Hematopoietic multipotent progenitor cell treated with erythropoietin and hydrocortisone succinate and interleukin-3 and kit ligand, for 8 days (in vitro differentiated cells): ENCODE measurements at regions not wholly inside any gene's neighbourhood (a gene's known extent, or its start where the extent isn't known, plus 50 kb on each side); places are given as distances from the start of the nearest gene placed in this dataset.

Source experiments
- DNase-seq: peaks from one replicate; pipeline ENCODE4 v3.0.0-alpha.2; 2015

DNA sequence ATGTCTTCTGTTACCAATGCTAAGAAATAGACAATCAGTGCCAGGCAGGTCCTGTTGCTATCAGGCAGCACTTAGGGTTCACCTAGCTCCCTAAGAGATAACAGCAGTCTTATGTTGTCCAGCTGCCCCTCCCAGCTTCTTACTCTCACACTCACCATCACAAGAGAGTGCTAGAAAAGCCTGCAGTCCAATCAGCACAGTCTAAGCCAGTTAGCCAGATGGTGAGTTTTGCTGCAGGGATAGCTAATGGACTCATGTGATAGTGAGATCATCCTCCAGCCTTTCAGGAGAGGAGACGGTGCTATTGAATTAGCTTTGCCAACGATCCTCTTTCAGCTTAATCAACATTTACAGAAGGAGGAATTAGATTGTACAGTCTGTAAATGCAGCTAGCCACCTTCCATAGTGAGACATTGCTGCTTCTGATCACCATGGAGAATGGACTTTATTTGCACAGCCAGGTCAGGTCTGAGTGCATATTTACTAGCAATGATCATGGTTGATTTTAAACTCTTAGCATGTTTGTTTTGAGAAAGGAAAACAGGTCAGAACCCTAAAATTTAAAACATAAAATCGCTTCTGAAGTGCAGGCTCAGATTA is 438.3 kb downstream of the CENPC start:
- no peak for DNase-seq

DNA sequence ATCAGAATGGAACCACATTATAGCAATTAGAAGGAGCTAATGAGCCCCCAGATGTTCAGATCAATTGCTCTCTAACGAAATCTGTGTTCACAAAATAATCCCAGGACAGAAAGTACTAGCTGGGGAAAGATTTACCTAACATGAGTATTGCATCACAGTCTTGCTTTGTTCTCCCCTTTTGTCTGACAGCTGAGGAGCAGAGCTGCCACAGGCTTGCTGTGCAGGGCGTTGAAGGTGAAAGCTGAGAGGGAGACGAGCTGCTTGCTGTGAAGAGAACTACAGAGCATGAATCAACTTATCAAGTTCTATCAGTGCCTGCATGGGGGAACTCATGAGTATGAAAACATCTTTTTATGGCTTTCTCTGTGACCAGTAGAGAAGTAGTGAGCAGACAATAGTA is 441.2 kb downstream of the CENPC start:
- no peak for DNase-seq

DNA sequence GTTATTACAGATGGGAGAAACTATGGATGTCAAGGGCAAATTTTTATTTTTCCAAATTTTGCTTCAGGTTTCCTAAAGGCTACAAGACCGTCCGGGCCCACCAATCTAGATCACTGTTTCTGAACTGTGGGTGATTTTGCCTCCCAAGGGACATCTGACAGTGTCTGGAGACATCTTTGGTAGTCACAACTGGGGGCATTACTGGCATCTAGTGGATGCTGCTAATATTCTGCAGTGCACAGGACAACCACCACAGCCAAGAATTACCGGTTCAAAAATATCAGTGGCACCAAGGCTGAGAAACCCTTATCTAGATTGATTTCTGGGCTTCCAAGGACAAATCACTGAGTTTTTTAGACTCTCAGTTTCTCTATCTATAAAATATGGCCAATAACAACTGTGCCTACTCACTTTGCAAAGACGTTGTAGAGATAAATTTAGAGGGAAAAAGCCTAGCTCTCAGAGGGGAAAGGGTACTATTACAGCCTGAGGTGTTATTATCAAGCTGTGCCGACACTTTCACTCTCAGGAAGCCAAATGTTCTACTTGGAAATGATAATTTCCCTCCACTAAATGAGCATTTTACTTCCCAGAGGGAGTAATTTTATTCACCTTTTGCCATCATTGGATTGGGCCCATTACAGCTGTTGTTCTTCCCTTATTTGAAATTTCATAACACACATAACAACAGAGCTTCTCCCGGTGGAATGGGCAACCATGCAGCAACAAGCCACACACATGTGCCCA is 442.1 kb downstream of the CENPC start:
- DNase-seq: no peak

DNA sequence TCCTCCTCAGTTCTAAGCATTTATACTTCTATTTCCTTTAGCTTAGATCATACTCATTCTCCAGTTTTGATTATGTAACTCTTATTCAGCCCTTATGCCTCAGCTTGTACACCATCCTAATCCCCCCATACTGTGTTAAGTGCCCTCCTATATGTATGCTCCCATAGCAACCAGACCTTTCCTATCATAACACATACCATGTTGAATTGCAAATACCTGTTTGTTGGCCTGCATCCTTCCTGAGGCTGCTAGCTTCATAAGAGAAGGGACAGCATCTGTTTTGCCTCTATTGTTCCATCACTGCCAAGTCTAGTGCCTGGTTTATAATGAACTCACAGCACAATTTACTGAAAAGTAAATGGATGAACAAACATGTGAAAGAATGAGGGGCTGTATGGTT is 443.7 kb downstream of the CENPC start:
- DNase-seq: no peak

DNA sequence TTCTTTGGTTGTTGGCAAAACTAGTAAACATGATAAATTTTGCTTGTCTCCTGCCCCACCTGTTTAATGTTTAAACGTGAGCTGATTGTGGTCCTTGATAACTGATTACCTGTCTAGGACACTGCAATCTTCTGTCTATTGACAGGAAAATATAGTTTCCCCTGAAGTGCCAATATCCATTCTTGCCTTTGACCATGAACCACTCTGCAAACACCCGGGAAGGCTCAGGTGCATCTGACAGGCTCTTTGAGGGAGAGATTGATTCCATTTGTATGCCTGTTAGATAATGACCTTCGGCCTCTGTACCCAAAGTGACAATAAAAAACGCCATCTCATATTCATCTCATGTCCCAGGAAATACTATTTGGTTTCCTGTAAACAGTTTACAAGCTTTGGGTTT is 453.0 kb downstream of the CENPC start:
- no peak for DNase-seq

DNA sequence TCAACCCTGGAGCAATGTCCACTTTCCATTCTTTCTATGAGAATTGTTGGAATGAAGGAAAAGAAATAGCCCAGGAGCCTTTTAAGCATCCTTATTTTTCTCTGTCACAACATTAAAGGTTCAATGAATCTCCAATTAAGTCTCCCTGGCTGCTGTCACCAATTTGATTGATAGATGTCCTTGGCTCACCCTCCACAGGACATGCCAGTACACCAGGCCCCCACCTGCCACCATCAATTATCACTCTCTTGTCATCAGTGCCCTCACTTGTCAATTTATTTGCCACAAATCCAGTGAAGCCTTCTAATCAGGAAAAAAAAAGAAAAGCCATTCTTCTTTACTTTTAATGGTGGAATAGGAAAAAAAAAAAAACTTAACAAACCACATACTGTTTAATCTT is 453.6 kb downstream of the CENPC start:
- no peak for DNase-seq

DNA sequence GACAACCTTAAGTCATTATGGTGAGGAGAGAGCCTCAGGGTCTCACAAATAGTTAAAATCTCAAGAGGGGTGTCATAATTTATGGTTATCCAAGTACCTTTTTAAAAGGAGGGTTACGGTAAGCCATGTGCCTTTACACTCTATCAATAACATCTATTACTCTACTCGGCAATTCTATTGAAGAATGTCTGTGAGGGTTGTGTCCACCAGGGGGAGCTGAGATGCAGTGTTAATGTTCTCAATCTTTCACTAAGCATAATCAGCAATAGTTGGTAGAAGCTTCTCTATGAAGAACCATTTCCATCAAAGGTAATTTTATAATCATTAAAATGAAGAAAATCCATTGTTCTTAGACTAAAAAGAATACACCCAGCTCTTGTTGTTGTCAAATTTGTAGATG is 457.4 kb downstream of the CENPC start:
- peak; percentile 72 for DNase-seq

DNA sequence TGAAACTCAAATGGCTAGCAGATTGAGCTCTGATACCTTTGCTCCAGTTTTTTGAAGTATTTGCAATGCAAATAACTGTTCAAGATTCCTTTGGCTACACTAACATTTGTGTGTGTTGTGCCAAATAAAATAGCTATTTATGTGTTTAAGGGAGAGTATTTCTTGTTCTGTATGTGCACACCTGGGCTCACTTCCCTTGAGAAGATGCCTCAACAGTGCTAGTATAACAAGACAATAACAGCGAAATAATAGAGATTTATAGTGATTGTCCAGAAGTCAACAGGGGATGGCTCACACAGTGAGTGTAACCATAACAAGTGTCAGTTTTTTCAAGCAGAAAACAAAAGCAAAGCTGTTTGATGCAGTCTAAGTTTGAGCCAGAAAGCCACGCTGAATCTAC is 460.5 kb downstream of the CENPC start:
- no peak for DNase-seq

DNA sequence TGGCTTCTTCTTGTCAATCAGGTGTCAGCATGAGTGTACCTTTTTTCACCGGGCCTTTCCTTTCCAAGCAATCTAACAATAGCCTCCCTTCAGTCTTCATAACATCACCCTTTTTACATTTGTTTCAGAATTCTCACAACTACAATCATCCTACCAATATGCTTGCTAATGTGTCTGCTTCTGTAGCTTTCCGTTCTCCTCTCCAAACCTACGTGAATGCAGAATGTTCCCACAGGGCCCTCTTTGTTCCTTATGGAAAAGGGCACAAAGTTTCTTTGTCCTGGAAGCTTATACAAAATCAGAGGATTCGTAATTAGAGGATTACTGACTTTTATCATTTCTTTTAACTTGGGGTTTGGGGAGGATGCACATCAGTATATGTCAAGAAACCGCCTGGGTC is 461.8 kb downstream of the CENPC start:
- DNase-seq: no peak

DNA sequence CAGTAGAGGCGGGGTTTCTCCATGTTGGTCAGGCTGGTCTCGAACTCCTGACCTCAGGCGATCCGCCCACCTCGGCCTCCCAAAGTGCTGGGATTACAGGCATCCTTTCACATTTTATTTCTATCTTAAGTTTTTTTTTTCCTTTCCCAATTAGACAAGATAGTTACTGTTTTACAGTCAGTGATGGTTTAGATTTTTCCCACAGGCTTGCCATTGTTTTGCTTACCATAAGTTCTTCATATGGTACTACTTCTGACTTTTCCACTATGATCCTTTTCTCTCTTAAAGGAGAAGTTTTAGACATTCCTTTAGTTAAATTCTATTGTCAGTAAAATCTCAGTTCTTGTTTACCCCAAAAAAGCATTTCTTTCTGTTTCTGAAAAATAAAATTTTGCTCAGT is 462.6 kb downstream of the CENPC start:
- DNase-seq: no peak

DNA sequence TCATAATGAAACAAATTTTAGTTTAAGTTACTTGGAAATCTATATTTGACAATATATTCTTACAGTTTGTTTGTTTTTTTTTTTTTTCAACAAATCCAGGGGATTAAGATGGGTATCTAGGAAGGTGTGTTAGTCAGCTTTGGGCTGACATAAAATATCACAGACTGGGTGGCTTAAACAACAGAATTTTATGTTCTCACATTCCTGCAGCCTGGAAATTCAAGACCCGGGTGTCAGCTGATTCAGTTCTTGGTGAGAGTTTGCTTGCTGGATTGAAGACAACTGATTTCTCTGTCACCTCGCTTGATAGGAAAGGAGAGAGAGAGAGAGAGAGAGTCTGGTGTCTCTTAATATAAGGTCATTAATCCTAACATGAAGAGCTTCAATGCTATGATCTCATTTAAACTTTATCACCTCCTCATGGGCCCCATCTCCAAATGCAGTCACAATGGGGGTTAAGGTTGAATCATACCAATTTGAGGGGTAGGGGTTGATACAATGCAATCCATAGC is 465.2 kb downstream of the CENPC start:
- no peak for DNase-seq

DNA sequence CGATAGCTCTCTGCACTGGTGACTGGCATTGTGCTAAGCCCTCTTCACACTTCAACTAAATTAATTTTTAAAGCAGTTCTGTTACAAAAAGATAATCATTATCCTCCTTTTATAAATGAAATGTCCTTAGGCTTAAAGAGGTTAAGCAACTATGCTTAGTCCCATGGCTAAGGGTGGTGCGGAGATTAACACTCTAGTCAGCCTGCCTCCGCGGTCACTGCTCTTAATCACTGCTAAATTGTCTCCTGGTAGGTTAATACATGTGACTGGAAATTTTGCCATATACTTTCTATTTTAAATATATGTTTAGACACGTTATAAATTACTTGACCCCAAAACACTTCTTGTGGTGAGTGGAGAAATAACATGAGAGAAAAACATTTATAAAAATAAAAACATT is 473.7 kb downstream of the CENPC start:
- no peak for DNase-seq

DNA sequence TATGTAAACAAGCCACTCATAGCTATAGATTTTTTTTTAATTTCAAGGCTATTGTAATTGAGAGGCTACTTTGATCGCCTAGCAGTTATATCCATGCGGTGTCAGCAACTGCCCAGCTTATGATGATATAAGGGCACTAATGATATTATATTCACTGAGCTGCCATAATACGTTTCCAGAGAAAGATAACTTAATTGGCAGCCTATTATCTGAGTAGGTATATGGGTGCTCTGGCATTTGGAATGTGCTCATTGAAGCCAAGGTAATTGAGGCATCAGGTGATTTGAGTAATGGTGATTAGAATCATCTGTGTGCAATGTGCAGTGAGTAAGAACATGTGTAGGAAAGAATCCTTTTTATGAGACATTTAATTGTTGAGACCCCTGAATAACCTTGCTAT is 490.0 kb downstream of the CENPC start:
- DNase-seq: no peak

DNA sequence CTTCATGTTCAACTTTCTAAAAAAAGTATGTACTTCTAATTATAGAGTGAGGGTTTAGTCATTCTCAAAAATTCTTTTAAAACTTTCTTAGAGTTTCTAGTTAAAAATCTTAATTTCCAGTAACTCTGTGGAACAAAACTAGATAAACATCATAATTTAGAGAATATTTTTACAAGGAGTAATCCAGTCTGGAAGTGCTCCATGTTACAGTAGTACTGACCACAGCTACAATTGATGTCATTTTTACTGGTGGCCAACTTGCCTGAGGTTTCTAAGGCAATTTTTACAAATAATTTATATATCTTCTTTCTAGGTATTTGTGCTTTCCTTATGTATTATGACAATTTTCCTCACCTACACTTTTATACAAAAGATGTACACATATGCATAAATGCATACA is 490.4 kb downstream of the CENPC start:
- no peak for DNase-seq

DNA sequence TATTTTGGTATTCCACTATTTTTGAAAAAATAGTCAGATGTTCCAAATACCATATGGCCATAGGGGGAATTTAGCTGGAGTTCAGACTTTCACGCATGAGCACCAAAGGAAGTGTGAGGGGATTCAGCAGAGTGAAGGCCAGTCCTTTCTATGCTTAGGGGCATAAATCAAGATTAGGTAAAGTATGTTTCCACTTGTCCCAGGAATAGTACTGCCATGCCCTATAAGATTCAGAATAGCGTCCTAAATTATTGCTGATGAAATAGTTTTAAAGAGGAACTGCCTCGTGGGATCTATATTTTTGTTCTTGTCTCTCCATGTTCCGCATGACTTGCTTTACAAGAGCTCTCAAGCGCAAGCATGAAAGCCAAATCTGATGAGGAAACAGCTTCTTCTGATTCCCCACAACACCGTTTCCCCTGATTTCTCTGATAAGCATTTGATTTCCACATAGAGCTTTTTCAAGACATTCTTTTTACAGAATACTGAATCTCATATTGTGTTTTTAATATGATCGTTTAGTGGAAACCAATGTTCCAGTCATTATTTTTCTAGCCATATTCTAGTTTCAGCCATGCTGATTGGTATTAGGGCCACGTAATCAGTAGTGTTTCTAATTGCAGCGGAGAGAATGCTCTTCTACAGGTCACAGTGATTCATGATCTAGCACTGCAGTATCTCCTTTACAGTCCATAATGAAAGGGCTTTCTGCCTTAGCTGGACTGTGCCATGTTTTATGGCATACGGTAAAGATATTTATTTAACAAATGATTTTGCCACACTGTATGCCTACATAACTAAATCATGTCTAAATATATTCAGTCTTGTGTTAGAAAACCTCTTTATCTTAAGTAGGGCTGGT is 492.3 kb downstream of the CENPC start:
- no peak for DNase-seq

DNA sequence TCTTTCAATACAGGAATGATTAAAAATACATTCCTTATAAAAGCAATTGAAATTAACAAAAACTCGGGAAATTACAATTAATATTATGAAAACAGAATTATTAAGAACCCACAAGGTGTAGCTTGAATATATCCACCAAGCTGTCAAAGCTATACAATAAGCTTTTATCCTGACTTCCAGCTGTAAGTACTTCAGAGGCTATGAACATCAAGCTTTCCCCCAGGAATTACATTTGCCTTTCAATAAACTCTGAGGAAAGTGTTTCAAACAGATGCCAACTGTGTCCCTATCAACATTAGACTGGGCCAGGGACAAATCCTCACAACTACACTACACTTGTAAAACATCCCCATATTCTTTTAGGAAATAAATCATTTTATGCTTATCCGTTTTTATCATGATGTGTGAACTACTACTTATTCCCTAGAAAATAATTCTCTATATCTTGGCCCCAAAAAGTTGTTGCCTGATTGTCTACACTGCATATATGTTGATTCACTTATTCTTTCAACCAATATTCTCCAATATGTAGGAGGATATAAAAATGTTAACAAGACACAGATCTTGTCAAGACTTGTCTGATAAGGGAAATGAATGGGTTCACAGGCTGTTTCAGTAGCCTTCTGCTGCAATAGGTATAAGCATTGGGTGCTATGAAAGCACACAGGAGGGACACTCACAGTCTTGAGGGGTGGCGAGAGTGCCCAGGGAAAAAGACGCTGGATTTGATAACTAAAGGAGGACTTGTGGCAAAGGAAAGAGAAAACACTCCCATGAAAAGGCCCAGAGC is 494.1 kb downstream of the CENPC start:
- no peak for DNase-seq

DNA sequence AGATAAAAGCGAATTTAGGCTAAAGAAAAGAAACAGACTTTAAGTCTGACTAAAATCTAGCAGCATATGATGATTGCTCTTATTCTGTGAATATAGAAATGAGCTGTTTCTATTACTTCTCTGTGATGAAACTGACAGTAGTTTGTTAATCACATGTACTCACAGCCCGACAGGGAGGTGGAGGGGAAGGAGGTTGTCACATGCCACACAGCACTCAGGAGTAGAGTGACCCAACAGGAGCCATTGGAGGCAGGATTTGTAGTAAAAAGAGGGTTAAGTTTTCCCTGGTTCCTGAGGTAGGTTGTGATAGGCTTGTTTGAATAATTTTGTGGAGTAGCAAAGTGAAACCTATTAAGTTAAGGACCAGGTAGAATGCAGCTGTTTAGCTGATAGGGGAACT is 495.9 kb downstream of the CENPC start:
- no peak for DNase-seq

DNA sequence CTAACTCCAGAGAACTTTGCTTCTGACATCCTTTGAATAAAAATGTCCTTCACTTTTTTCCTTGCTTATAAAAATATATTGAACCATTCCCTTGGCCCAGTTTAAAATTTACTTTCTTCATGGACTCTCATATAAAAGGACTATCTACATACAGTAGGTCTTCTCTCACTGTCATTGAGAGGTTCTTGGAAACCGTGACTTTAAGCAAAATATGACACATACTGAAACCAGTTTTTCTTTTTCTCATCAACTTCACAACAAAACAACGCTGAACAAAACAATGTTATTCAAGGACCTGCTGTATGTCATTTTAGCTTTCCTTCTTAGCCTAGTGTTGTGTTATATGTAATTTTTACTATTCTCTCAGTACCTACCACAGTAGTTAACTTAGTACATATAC is 496.8 kb downstream of the CENPC start:
- DNase-seq: no peak

DNA sequence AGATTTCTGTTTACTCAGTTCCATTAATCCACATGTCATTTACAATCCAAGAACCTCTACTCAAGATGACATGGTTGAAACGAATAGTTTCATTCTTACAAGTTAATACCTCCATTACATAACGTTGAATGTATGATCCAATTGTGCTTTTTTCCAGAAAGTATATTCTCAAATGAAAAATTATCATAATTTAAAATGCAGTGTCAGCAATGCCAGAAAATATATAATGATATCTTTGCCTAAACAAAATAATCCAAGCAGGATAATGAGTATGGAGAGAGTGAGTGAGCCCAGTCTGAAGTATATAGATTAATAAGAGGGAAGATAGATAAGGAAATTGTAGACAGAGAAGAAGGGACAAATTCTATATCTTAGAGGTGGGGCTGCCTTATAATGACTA is 505.0 kb downstream of the CENPC start:
- no peak for DNase-seq

DNA sequence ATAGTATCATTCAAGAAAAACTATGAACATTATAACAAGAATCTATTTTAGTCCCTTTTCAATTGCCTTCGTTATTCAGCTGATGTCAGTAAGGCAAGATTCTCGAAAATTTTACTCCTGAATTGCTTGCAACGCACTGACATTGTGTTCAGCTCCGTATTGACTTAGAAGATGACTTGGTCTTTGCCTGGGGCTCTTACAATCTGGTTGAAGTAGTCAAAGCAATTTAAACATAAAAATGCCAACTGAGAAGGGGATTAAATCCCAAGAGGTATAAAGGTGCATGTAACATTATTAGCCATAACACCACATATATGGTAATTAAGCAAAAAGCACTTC is 507.1 kb downstream of the CENPC start:
- DNase-seq: no peak

DNA sequence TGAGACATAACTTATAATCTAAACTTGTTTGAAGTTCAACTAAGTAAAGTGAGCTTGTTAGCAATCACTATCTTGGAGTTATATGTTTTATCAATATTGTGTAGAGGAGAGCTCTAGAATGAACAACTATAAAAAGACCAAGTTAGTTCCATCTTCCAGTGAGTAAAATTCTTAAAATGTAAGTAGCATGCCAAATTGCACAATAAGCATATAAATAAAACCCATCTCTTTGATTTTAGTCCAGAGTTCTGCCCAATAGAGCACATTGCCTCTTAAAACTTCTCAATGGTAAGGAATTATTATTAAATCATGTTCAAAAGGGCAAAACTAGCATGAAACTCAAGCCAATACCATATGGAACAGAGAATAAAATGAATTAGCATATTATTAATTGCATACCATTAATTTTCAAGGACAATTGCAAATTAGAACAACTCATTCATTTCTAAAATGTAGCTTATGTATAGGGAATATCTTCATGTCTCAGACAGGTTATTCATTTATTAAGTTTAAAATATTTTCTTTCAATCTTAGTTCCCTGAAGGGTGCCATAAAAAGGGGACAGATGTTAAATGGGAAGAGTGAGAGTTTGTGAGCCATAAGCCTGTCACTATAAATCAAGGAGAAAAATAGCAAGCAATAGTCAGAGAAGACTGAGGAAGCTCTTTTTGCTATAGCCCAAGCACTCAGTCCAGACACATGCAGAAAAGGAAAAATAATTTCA is 507.6 kb downstream of the CENPC start:
- no peak for DNase-seq

DNA sequence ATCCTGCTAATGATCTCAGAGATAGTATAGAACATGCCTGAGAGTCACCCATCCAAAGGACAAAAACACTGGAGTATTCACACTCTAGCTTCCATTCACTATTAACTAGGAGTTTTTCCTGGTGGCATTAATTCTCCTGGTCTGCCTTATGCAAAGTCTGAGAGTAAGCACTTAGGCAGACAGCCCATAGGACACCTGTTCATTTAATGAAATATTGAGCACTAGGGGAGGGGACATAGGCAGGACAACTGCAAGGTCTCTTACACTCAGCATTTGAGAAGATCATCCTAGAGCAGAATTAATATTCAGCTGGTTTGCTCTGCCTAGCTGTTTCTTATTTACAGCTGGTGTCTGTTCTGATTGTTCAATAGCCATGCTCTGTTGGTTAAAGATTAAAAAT is 508.5 kb downstream of the CENPC start:
- no peak for DNase-seq

DNA sequence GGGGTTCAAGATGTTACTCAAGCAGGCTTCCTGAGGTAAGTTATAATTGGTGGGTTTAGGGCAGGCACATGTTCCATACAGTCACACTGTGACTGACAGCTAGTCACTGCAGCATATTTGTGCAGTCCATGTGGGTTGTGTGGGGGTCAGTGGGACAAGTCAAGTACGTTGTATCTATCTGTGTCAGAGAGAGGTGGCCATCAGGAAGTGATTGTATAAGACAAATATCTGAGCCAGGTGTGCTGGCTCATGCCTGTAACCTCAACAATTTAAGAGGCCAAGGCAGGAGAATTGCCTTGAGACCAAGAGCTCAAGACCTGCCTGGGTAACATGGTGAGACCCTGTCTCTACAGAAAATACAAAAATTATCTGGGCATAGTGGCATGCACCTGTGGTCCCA is 509.3 kb downstream of the CENPC start:
- DNase-seq: no peak
